NT2/D1 (cell line): ENCODE measurements at regions not wholly inside any gene's neighbourhood (a gene's known extent, or its start where the extent isn't known, plus 50 kb on each side); places are given as distances from the start of the nearest gene placed in this dataset.

Experiments used
- YY1 ChIP-seq: IDR thresholded peaks from 2 replicates; pipeline ENCODE4 v1.6.1; 2011; ENCODE audit not compliant: insufficient read length, insufficient read depth
- ZNF274 ChIP-seq: IDR thresholded peaks from 2 replicates; pipeline ENCODE4 v1.6.1; 2011; ENCODE audit warnings: mild to moderate bottlenecking, low read depth, low read length

GRCh38 chr6:11283629-11284028 lies 51.2 kb upstream of the NEDD9 start:
- TF ChIP-seq YY1 (no peak), ZNF274 (no peak)
